DOHH2 (cell line): ENCODE measurements at regions not wholly inside any gene's neighbourhood (a gene's known extent, or its start where the extent isn't known, plus 50 kb on each side); places are given as distances from the start of the nearest gene placed in this dataset.

Experiments used
- EZH2phosphoT487 ChIP-seq: fragments of 200-600 bp; sonication (generic); IDR thresholded peaks from 2 replicates; pipeline ENCODE4 v1.6.1; 2017; ENCODE audit warnings: borderline replicate concordance, mild to moderate bottlenecking, antibody characterized with exemption, low read length, moderate library complexity, mixed read lengths
- TF ChIP-seq, protein P1 (sequence below): fragments of 200-600 bp; sonication (generic); IDR thresholded peaks from one replicate; pipeline ENCODE4 v1.5.1; 2014; ENCODE audit warnings: antibody characterized with exemption, mild to moderate bottlenecking, low read depth, low read length; ENCODE audit not compliant: poor library complexity, severe bottlenecking

- TF ChIP-seq, protein P1, sequence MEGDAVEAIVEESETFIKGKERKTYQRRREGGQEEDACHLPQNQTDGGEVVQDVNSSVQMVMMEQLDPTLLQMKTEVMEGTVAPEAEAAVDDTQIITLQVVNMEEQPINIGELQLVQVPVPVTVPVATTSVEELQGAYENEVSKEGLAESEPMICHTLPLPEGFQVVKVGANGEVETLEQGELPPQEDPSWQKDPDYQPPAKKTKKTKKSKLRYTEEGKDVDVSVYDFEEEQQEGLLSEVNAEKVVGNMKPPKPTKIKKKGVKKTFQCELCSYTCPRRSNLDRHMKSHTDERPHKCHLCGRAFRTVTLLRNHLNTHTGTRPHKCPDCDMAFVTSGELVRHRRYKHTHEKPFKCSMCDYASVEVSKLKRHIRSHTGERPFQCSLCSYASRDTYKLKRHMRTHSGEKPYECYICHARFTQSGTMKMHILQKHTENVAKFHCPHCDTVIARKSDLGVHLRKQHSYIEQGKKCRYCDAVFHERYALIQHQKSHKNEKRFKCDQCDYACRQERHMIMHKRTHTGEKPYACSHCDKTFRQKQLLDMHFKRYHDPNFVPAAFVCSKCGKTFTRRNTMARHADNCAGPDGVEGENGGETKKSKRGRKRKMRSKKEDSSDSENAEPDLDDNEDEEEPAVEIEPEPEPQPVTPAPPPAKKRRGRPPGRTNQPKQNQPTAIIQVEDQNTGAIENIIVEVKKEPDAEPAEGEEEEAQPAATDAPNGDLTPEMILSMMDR: no peak
- no peak for TF ChIP-seq EZH2phosphoT487
These were observed 296.0 kb upstream of the LRRTM4 start for GRCh38 chr2:77818186-77818585.
